H1 (cell line): ENCODE measurements at regions not wholly inside any gene's neighbourhood (a gene's known extent, or its start where the extent isn't known, plus 50 kb on each side); places are given as distances from the start of the nearest gene placed in this dataset.

Experiments used
- ATF3 ChIP-seq: IDR thresholded peaks from 2 replicates; pipeline ENCODE4 v1.6.1; 2011; ENCODE audit warnings: low read depth, mild to moderate bottlenecking, low read length; ENCODE audit not compliant: insufficient read depth
- E2F6 ChIP-seq: IDR thresholded peaks from 2 replicates; pipeline ENCODE4 v1.6.1; 2012; ENCODE audit warnings: inconsistent platforms
- SP2 ChIP-seq: IDR thresholded peaks from 2 replicates; pipeline ENCODE4 v1.6.1; 2012; ENCODE audit warnings: mild to moderate bottlenecking, low read length, inconsistent platforms

- TF ChIP-seq ATF3 (no peak), E2F6 (no peak), SP2 (no peak)
These were observed 488.7 kb upstream of the CCNG1 start (continued) for GRCh38 chr5:162948677-162949076.
